ENCODE measurements at regions not wholly inside any gene's neighbourhood (a gene's known extent, or its start where the extent isn't known, plus 50 kb on each side); places are given as distances from the start of the nearest gene placed in this dataset.
"Not testable (repeated sequence)": the region's sequence is repeated elsewhere in the genome, so short reads cannot be mapped to it uniquely, and the experiment has no call there.

GRCh38 chr12:25797949-25798348, 160.5 kb upstream of the RASSF8 start:
- DNase-seq = no peak

GRCh38 chr12:25800101-25800500, 158.4 kb upstream of the RASSF8 start:
- DNase-seq = peak; percentile 10 to 46

GRCh38 chr12:25801734-25802133, 156.7 kb upstream of the RASSF8 start:
- DNase-seq = no peak

- no peak for DNase-seq
Measured at GRCh38 chr12:25802143-25802542, 156.3 kb upstream of the RASSF8 start.

GRCh38 chr12:25803029-25803664, 155.3 kb upstream of the RASSF8 start:
- DNase-seq = not testable (repeated sequence)

GRCh38 chr12:25804286-25804685, 154.2 kb upstream of the RASSF8 start:
- not testable (repeated sequence) for DNase-seq

- no peak for DNase-seq
Measured at GRCh38 chr12:25806271-25806670, 152.2 kb upstream of the RASSF8 start.

- no peak for DNase-seq
Measured at GRCh38 chr12:25808604-25809003, 149.9 kb upstream of the RASSF8 start.

GRCh38 chr12:25810683-25811082, 147.8 kb upstream of the RASSF8 start:
- DNase-seq = no peak

GRCh38 chr12:25811656-25812126, 146.8 kb upstream of the RASSF8 start:
- DNase-seq = no peak

GRCh38 chr12:25812295-25812694, 146.2 kb upstream of the RASSF8 start:
- DNase-seq = no peak

GRCh38 chr12:25813843-25814242, 144.6 kb upstream of the RASSF8 start:
- DNase-seq = no peak

- no peak for DNase-seq
Measured at GRCh38 chr12:25816637-25817036, 141.8 kb upstream of the RASSF8 start.

- no peak for DNase-seq
Measured at GRCh38 chr12:25817166-25817565, 141.3 kb upstream of the RASSF8 start.

GRCh38 chr12:25818596-25819390, 139.7 kb upstream of the RASSF8 start:
- DNase-seq = no peak

- DNase-seq = no peak
Measured at GRCh38 chr12:25819691-25820090, 138.8 kb upstream of the RASSF8 start.

GRCh38 chr12:25822281-25822680, 136.2 kb upstream of the RASSF8 start:
- DNase-seq = no peak

GRCh38 chr12:25824734-25825133, 133.7 kb upstream of the RASSF8 start:
- DNase-seq = no peak

GRCh38 chr12:25825446-25825845, 133.0 kb upstream of the RASSF8 start:
- DNase-seq = no peak

GRCh38 chr12:25827141-25827540, 131.3 kb upstream of the RASSF8 start:
- DNase-seq = no peak

GRCh38 chr12:25827747-25828146, 130.7 kb upstream of the RASSF8 start:
- DNase-seq = no peak

- DNase-seq = no peak
Measured at GRCh38 chr12:25828188-25828587, 130.3 kb upstream of the RASSF8 start.

- no peak for DNase-seq
Measured at GRCh38 chr12:25829192-25829591, 129.3 kb upstream of the RASSF8 start.

GRCh38 chr12:25830456-25830855, 128.0 kb upstream of the RASSF8 start:
- peak; percentile 50 to 51 for DNase-seq

Data from NCI-H526 (cell line).